A204.1 (cell line): ENCODE measurements at regions not wholly inside any gene's neighbourhood (a gene's known extent, or its start where the extent isn't known, plus 50 kb on each side); places are given as distances from the start of the nearest gene placed in this dataset.
"Not testable (repeated sequence)": the region's sequence is repeated elsewhere in the genome, so short reads cannot be mapped to it uniquely, and the experiment has no call there.

Experiments
- FAIRE-seq: peaks from 2 replicates; lab custom pipeline; 2012; peaks lifted over from hg19 to GRCh38; lab: Jason Lieb, UNC

GRCh38 chr3:40949347-40949746, 250.0 kb upstream of the CTNNB1 start:
- FAIRE-seq: not testable (repeated sequence)

- no peak for FAIRE-seq
Observed at GRCh38 chr3:40951636-40952035, 247.7 kb upstream of the CTNNB1 start.

DNA sequence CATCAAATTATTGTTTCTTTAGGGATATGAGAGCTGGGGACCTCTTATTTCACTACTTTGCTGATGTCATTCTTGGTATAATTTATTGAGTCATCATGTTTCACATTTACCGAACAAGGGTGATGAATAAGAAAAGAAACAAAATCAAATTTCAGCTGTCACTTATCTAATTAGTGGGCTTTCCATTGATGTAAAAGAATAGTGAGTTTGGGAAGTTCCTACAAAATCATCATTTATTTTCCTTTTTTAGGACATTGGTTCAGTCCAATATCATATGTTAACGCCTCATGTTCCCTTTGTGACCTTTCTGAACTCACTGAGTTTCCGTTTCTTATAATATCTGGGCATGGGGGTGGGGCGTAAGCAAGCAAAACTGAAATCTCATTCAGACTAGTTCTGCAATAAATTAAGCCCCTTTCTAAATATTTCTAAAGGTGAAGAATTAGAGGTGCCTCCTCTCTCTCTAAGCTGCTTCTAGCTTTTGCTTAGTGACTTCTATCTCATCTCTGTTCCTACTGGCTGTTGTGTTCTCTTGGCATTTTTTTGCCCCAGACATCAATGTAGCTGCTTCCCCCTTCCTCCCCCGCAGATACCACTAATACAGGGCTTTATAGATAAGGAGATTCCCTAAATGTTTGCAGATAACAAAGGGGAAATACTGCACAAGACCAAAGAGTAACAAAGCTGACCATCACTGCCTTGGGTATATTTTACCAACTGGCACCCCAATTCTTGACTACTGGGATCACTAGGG, 238.0 kb upstream of the CTNNB1 start:
- no peak for FAIRE-seq

DNA sequence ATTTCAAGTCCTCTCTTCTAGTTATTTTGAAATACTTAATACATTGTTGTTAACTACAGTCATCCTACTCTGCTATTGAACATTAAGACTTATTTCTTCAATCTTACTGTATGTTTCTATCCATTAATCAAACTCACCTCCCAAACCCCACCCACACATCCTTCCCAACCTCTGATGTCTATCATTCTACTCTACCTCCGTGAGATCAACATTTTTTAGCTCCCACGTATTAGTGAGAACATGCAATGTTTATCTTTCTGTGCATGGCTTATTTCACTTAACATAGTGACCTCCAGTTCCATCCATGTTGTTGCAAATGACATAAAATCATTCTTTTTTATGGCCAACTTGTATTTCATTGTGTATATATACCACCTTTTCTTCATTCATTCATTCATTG, 236.6 kb upstream of the CTNNB1 start:
- FAIRE-seq: no peak

DNA sequence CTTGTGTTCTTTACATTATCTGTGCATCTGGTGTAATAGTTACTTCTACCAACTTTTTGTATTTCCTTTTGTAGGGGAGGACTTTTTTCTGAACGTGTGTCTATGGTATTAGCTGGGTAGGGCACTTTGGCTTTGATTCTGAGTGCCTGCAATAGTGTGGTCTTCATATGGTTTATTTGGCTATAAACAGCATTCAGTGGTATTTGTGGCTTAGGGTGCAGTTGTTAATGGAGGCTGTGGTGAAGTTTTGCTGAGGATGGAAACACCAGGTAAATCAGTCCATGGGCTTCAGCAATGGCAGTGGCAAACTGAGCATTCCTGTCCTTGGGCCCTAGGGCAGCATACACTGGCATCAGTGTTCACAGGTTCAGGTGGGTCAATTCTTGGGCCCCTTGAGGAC, 230.6 kb upstream of the CTNNB1 start:
- FAIRE-seq: no peak

DNA sequence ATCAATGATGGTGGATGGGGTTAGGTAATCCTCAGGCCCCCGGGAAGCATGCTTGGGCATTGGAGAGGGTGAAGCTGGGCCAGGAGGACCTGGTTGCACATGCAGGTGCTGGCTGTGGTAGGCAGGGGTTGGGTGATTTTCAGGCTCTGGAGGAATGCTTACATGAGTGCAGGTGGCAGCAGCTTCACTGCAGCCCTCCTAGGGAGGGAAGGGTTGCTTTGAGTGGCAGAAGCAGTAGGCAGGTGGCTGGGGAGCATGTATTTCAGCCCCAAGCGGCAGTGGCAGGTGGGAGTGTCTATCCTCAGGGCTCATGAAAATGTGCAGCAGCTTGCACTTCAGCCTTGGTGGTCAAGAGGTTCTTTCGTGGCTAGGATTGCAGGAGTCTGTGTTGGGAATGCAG, 230.0 kb upstream of the CTNNB1 start:
- no peak for FAIRE-seq

- FAIRE-seq: no peak
Observed at GRCh38 chr3:40969756-40970466, 229.4 kb upstream of the CTNNB1 start.

- FAIRE-seq: no peak
Observed at GRCh38 chr3:40971191-40972168, 227.8 kb upstream of the CTNNB1 start.

- FAIRE-seq: no peak
Observed at GRCh38 chr3:40972350-40972749, 227.0 kb upstream of the CTNNB1 start.

DNA sequence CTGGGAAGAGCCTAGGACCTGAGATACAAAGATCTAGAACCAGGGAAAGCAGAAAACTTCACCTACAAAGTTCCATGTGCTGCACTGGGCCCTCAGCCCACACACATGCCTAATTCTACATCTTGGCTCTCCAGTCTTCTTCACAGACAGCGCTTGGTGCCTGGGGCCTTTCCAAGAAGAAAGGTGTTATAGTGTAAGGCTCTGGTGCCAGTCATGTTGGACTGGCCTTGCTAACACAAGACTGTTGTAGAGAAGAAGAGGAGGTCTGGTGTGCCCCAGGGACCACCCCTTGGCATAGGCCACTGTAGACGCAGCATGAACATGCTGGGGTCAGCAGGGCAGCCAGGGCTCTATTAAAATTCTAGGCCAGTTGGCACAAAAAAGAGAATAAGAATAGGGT, 226.2 kb upstream of the CTNNB1 start:
- no peak for FAIRE-seq

- no peak for FAIRE-seq
Observed at GRCh38 chr3:40975711-40976121, 223.6 kb upstream of the CTNNB1 start.

DNA sequence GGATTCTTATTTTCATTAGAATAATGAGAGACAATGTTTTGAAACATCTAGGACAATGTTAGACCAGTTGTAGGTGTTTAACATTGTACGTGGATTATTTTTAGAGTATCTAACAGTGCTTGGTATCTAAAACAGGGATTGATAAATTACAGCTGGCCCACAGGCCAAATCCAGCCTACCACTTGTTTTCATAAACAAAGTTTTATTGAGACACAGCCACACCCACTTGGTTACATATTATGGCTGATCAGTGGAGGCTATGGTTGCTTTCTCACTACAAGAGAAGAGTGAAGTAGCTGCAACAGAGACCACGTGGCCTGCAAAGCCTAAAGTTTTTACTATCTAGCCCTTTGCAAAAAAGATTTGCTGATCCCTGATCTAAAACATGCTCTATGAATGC, 223.1 kb upstream of the CTNNB1 start:
- no peak for FAIRE-seq

DNA sequence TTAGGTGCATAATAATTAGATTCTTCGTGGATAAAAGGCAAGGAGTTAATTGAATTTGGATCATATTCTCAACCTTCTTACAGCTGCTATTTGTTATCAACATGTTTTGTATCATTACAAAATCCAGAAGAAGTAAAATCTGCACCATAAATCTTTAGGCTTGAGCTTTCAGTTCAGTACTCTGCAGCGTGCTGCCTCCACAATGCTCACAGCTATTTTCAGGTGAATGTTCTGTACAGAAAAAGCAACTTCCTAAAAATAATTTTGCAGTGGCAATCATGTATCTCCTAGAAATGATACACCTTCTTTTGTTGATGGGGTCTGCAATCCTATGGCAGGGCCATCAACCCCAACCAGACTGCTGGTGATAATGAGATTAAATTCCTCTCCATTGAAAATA, 220.9 kb upstream of the CTNNB1 start:
- no peak for FAIRE-seq

GRCh38 chr3:40979962-40980361, 219.3 kb upstream of the CTNNB1 start:
- no peak for FAIRE-seq

- no peak for FAIRE-seq
Observed at GRCh38 chr3:40980467-40980866, 218.8 kb upstream of the CTNNB1 start.

- no peak for FAIRE-seq
Observed at GRCh38 chr3:40985195-40985594, 214.1 kb upstream of the CTNNB1 start.

DNA sequence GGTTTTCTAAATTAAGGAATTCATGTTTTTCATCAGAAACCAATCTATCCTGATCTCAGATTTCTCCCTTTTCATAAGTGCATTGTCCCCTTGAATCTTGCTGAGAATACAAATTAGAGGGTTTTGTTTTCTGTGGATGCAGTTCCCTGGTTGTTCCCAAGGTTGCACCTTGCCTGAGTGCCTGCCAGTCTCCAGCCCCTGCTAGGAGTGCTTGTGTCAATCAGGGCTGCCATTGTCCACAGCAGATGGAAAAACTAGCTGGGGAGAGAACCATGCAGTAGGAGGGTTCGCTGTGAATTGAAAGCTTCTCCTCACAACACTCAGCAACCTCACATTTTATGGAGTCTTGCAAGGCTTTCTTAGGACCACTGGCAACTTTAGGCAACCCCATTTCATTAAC, 210.8 kb upstream of the CTNNB1 start:
- no peak for FAIRE-seq

DNA sequence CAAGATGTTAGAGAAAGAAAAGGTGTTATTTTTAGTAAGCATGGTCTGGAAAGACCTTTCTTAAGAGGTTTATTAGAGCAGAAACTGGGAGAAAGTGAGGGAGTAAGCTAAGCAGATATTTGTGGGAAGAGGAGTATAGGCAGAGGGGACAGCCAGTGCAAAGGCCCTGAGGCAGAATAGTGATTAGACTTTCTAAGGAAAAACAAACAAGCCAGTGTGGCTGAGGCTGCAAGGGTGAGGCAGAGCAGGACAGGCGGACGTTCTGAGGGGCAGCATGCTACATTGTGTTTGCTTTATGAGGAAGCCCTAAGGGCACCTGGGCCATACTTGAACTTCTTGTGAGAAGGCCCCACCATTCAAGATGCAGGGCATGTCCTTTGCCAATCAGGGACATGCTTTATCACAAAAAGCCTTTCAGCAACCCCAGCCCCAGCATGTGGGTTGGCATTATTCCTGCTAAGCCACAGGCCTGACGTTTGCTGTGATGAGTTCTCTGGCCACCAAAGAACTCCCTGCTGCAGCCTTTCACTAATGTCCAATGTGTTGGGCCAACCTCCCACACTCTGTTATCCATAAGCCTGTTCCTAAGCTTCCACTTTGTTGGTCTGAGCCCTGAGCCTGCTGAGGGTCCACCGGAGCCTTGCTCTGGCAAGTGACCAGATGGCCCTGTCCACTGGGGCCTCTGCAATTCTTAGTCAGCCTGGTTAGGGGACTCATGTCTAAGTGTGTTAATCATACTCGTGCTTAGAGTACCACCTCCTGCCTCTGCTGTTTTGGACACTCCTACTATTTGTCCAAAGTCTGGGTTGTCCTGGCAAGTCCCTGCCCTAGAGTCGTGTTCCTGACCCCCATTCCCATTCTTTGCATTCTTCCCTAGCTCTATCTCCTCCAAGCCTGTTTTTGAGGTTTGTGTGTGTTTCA, 209.9 kb upstream of the CTNNB1 start:
- FAIRE-seq: no peak

DNA sequence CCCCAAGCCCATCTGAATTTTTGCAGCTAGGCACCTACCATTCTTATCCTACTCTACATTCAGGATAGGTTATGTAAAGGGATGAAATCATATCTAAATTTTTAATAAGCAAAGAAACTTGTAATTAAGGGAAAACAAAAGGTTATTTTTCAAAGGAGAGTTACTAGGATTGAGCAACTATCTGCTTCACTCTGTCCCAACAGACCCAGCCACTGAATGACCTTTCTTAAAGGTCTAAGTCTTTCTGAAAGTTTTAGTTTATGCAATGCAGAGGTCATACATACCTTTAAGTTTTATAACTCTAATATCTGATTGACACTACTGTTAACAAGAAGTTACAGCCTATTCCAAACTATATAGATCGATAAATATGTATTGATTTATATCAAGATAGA, 209.2 kb upstream of the CTNNB1 start:
- no peak for FAIRE-seq

DNA sequence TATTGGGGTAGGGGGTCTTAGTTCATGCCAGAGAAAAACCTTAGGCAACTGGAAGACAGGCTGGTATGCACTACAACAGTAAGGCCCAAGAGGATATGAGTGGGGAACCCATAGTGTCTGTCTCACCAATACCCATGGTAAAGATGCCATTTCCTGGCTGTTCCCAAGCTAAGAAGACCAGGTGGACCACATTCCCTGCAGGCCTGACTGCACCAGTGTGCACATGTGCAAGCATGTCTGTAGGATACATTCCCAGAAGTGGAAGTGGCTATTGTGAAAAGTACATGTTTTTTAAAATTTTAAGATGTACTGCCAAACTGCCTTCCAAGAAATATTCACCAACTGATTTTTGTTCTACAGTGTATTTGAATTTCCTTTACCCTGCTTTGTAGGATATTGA, 207.3 kb upstream of the CTNNB1 start:
- FAIRE-seq: no peak

DNA sequence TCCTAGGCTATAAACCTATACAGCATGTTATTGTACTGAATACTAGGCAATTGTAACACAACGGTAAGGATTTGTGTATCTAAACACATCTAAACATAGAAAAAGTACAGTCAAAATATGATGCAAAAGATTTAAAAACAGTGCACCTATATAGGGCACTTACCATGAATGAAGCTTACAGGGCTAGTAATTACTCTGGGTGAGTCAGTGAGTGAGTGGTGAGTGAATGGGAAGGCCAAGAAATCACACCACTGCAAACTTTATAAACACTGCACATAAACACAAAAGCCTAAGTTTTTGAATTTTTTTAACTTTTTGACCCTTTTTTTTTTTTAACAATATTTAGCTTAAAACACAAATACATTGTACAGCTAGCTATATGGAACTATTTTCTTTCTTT, 204.7 kb upstream of the CTNNB1 start:
- no peak for FAIRE-seq

DNA sequence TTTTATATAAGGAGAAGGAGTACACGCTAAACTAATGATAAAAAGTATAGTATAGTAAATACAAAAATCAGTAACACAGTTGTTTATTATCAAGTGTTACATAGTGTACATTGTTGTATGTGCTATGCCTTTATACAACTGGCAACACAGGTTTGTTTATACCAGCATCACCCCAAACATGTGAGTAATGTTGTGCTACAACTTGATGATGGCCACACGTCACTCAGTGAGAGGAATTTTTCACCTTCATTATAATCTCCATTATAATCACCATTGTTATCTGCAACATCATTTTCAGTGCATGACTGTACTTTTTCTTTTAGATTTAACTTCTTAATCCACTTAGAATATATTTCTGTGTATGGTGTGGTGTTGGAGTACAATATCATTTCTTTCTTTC, 204.0 kb upstream of the CTNNB1 start:
- FAIRE-seq: no peak
